BLaER1 treated with 17β-estradiol and CSF1 and Interleukin-3, amounts not matched to agents 10 nM and 100 nM (cell line): ENCODE measurements at regions not wholly inside any gene's neighbourhood (a gene's known extent, or its start where the extent isn't known, plus 50 kb on each side); places are given as distances from the start of the nearest gene placed in this dataset.

Experiments
- H3K27ac ChIP-seq, 11 experiments: shearing (Covaris generic); formaldehyde crosslinking; 2 replicates each; pipeline ENCODE4 v1.8.1; 2022
- H3K27me3 ChIP-seq, 11 experiments: shearing (Covaris generic); formaldehyde crosslinking; 2 replicates each; pipeline ENCODE4 v1.8.1; 2022
- H3K36me3 ChIP-seq, 11 experiments: shearing (Covaris generic); formaldehyde crosslinking; 2 replicates each; pipeline ENCODE4 v1.8.1; 2022
- H3K4me1 ChIP-seq, 10 experiments: shearing (Covaris generic); formaldehyde crosslinking; 2 replicates each; pipeline ENCODE4 v1.8.1; 2022
- H3K4me2 ChIP-seq, 11 experiments: shearing (Covaris generic); formaldehyde crosslinking; 2 replicates each; pipeline ENCODE4 v1.8.1; 2022
- H3K4me3 ChIP-seq, 10 experiments: shearing (Covaris generic); formaldehyde crosslinking; 2 replicates each; pipeline ENCODE4 v1.8.1; 2022
- H3K9ac ChIP-seq, 11 experiments: shearing (Covaris generic); formaldehyde crosslinking; 2 replicates each; pipeline ENCODE4 v1.8.1; 2022
- H3K9me3 ChIP-seq, 11 experiments: shearing (Covaris generic); formaldehyde crosslinking; replicated peaks in 1 of 11; 2 replicates each; pipeline ENCODE4 v1.8.1; 2022
- H4K20me1 ChIP-seq, 11 experiments: shearing (Covaris generic); formaldehyde crosslinking; 2 replicates each; pipeline ENCODE4 v1.8.1; 2022
- Cebpa-rat ChIP-seq, 11 experiments: shearing (Covaris generic); IDR thresholded peaks; 2 replicates each; pipeline ENCODE4 v1.8.1; 2022

GRCh38 chr2:14408695-14409094, 223.8 kb upstream of the LRATD1 start:
- no peak for TF ChIP-seq Cebpa-rat (IDR thresholded peaks at IDR 0.05)
- no peak overlapping the region for H3K9ac ChIP-seq
- H3K9me3 ChIP-seq, result peaks cover 0 to 18% (median 0%) of the 10 kb centered on the region in 11 experiments; a peak in 3 of 22 replicates
- no peak overlapping the region for H3K4me3 ChIP-seq
- no peaks in the 10 kb centered on the region for H3K27me3 ChIP-seq
- no peaks in the 10 kb centered on the region for H3K4me1 ChIP-seq
- H3K36me3 ChIP-seq, result no peaks in the 10 kb centered on the region
- no peak overlapping the region for H3K4me2 ChIP-seq
- no peak overlapping the region for H3K27ac ChIP-seq
- H4K20me1 ChIP-seq, result no peaks in the 10 kb centered on the region

GRCh38 chr2:14417551-14417950, 215.0 kb upstream of the LRATD1 start:
- H3K4me1 ChIP-seq, result peaks cover 0 to 32% (median 0%) of the 10 kb centered on the region in 10 experiments; a peak in 7 of 20 replicates

GRCh38 chr2:14418115-14418514, 214.4 kb upstream of the LRATD1 start:
- H4K20me1 ChIP-seq, result no peaks in the 10 kb centered on the region
- H3K4me2 ChIP-seq, result peak overlapping the region in 3 of 11 experiments; percentile 36 to 51 (median 42); a peak in 4 of 22 replicates
- H3K27me3 ChIP-seq, result no peaks in the 10 kb centered on the region
- no peak overlapping the region for H3K9ac ChIP-seq
- peaks cover 0 to 20% (median 0%) of the 10 kb centered on the region in 11 experiments; a peak in 3 of 22 replicates for H3K9me3 ChIP-seq
- H3K4me1 ChIP-seq, result peaks cover 0 to 32% (median 0%) of the 10 kb centered on the region in 10 experiments; a peak in 7 of 20 replicates
- no peaks in the 10 kb centered on the region for H3K36me3 ChIP-seq
- H3K27ac ChIP-seq, result peak overlapping the region in 1 of 11 experiments; percentile 32; a peak in 1 of 22 replicates
- TF ChIP-seq Cebpa-rat (IDR thresholded peaks at IDR 0.05), result no peak
- H3K4me3 ChIP-seq, result no peak overlapping the region

More at GRCh38 chr2:14417551-14417950, 215.0 kb upstream of the LRATD1 start:
- Histone ChIP-seq H3K4me3 (no peak overlapping the region), H3K36me3 (no peaks in the 10 kb centered on the region), H3K4me2 (peak overlapping the region in 2 of 11 experiments; percentile 42 to 51; a peak in 5 of 22 replicates), H3K9ac (no peak overlapping the region), H3K27me3 (no peaks in the 10 kb centered on the region), H4K20me1 (no peaks in the 10 kb centered on the region), H3K9me3 (peaks cover 0 to 25% (median 0%) of the 10 kb centered on the region in 11 experiments; a peak in 4 of 22 replicates), H3K27ac (peak overlapping the region in 1 of 11 experiments; percentile 32; a peak in 1 of 22 replicates)
- TF ChIP-seq Cebpa-rat (IDR thresholded peaks at IDR 0.05), result no peak

GRCh38 chr2:14420851-14421250, 211.7 kb upstream of the LRATD1 start:
- no peak overlapping the region for H3K9ac ChIP-seq
- H3K4me3 ChIP-seq, result no peak overlapping the region
- H3K36me3 ChIP-seq, result no peaks in the 10 kb centered on the region
- TF ChIP-seq Cebpa-rat (IDR thresholded peaks at IDR 0.05), result no peak
- no peaks in the 10 kb centered on the region for H3K27me3 ChIP-seq
- no peaks in the 10 kb centered on the region for H3K9me3 ChIP-seq
- peak overlapping the region in 3 of 11 experiments; percentile 26 to 61 (median 31); a peak in 5 of 22 replicates for H3K4me2 ChIP-seq
- H4K20me1 ChIP-seq, result no peaks in the 10 kb centered on the region
- H3K27ac ChIP-seq, result peak overlapping the region in 1 of 11 experiments; percentile 36; a peak in 1 of 22 replicates
- peaks cover 0 to 32% (median 0%) of the 10 kb centered on the region in 10 experiments; a peak in 7 of 20 replicates for H3K4me1 ChIP-seq

- Histone ChIP-seq H3K9me3 (no peaks in the 10 kb centered on the region), H4K20me1 (no peaks in the 10 kb centered on the region), H3K27ac (no peak overlapping the region), H3K9ac (no peak overlapping the region), H3K4me1 (peaks cover 0 to 30% (median 0%) of the 10 kb centered on the region in 10 experiments; a peak in 7 of 20 replicates), H3K4me3 (no peak overlapping the region), H3K27me3 (no peaks in the 10 kb centered on the region), H3K4me2 (no peak overlapping the region), H3K36me3 (no peaks in the 10 kb centered on the region)
- no peak for TF ChIP-seq Cebpa-rat (IDR thresholded peaks at IDR 0.05)
Measured at GRCh38 chr2:14422426-14422825, 210.1 kb upstream of the LRATD1 start.

GRCh38 chr2:14423145-14423906, 209.2 kb upstream of the LRATD1 start:
- Histone ChIP-seq H3K4me3 (no peak overlapping the region), H3K36me3 (no peaks in the 10 kb centered on the region), H3K9ac (no peak overlapping the region), H3K27me3 (no peaks in the 10 kb centered on the region), H4K20me1 (no peaks in the 10 kb centered on the region), H3K9me3 (no peaks in the 10 kb centered on the region), H3K27ac (no peak overlapping the region), H3K4me1 (peaks cover 0 to 22% (median 0%) of the 10 kb centered on the region in 10 experiments; a peak in 7 of 20 replicates), H3K4me2 (no peak overlapping the region)
- TF ChIP-seq Cebpa-rat (IDR thresholded peaks at IDR 0.05), result no peak

GRCh38 chr2:14424478-14425390, 207.8 kb upstream of the LRATD1 start:
- Histone ChIP-seq H3K4me1 (peaks cover 0 to 15% (median 0%) of the 10 kb centered on the region in 10 experiments; a peak in 7 of 20 replicates), H3K36me3 (no peaks in the 10 kb centered on the region), H3K27me3 (no peaks in the 10 kb centered on the region), H3K4me3 (no peak overlapping the region), H3K9me3 (no peaks in the 10 kb centered on the region), H3K27ac (no peak overlapping the region), H3K4me2 (no peak overlapping the region), H3K9ac (no peak overlapping the region), H4K20me1 (no peaks in the 10 kb centered on the region)
- TF ChIP-seq Cebpa-rat (IDR thresholded peaks at IDR 0.05), result no peak

GRCh38 chr2:14425869-14426268, 206.6 kb upstream of the LRATD1 start:
- H3K36me3 ChIP-seq, result no peaks in the 10 kb centered on the region
- H4K20me1 ChIP-seq, result no peaks in the 10 kb centered on the region
- peaks cover 0 to 8% (median 0%) of the 10 kb centered on the region in 10 experiments; a peak in 7 of 20 replicates for H3K4me1 ChIP-seq
- no peak overlapping the region for H3K27ac ChIP-seq
- no peak for TF ChIP-seq Cebpa-rat (IDR thresholded peaks at IDR 0.05)
- no peak overlapping the region for H3K9ac ChIP-seq
- H3K9me3 ChIP-seq, result no peaks in the 10 kb centered on the region
- no peak overlapping the region for H3K4me3 ChIP-seq
- no peak overlapping the region for H3K4me2 ChIP-seq
- no peaks in the 10 kb centered on the region for H3K27me3 ChIP-seq

GRCh38 chr2:14428056-14428455, 204.5 kb upstream of the LRATD1 start:
- Histone ChIP-seq H3K9ac (no peak overlapping the region), H3K36me3 (no peaks in the 10 kb centered on the region), H4K20me1 (no peaks in the 10 kb centered on the region), H3K9me3 (no peaks in the 10 kb centered on the region), H3K27ac (no peak overlapping the region), H3K4me1 (no peaks in the 10 kb centered on the region), H3K4me2 (no peak overlapping the region), H3K4me3 (no peak overlapping the region), H3K27me3 (no peaks in the 10 kb centered on the region)
- TF ChIP-seq Cebpa-rat (IDR thresholded peaks at IDR 0.05), result no peak
